OCI-LY7 (cell line): ENCODE measurements at regions not wholly inside any gene's neighbourhood (a gene's known extent, or its start where the extent isn't known, plus 50 kb on each side); places are given as distances from the start of the nearest gene placed in this dataset.
A peak's percentile ranks its signal among the peaks of the same experiment; 100 is the strongest.
"Not testable (repeated sequence)": the region's sequence is repeated elsewhere in the genome, so short reads cannot be mapped to it uniquely, and the experiment has no call there.

Experiments used
- BruUV-seq: library from RNA; stranded (reverse); fragments of 400-500 nt; replicated peaks from 2 replicates; lab custom pipeline; 2021; lab: Mats Ljungman, UMichigan
- CTCF ChIA-PET: fragments of 300-600 bp; sonication (Branson Sonifier 250); formaldehyde crosslinking; loops from one replicate; lab custom pipeline; 2022; ENCODE audit warnings: antibody characterized with exemption; ENCODE audit not compliant: unreplicated experiment; lab: Charles Lee
- POLR2A ChIA-PET: fragments of 300-600 bp; sonication (Branson Sonifier 250); formaldehyde crosslinking; loops from one replicate; lab custom pipeline; 2022; ENCODE audit warnings: antibody characterized with exemption; lab: Charles Lee
- DNase-seq: peaks from one replicate; pipeline ENCODE4 v3.0.0-alpha.2; 2015; ENCODE audit warnings: low spot score
- H2AFZ ChIP-seq: fragments of 200-600 bp; sonication (generic), shearing (Covaris generic); 2 replicates; pipeline ENCODE4 v1.6.1; 2014; ENCODE audit warnings: mild to moderate bottlenecking, antibody characterized with exemption, low read length, moderate library complexity
- H3K27ac ChIP-seq: fragments of 200-600 bp; sonication (generic); 2 replicates; pipeline ENCODE4 v1.5.1; 2014; ENCODE audit warnings: mixed run types, low read depth, mild to moderate bottlenecking, moderate library complexity, low read length, inconsistent platforms; ENCODE audit not compliant: poor library complexity, severe bottlenecking
- H3K36me3 ChIP-seq: fragments of 200-600 bp; sonication (generic); 2 replicates; pipeline ENCODE4 v1.6.1; 2014; ENCODE audit warnings: mild to moderate bottlenecking, antibody characterized with exemption, low read length, moderate library complexity, mixed read lengths; ENCODE audit not compliant: insufficient read depth
- H3K4me1 ChIP-seq: fragments of 200-600 bp; sonication (generic); 2 replicates; pipeline ENCODE4 v1.5.1; 2014; ENCODE audit warnings: mild to moderate bottlenecking, low read length; ENCODE audit not compliant: insufficient read depth, poor library complexity, severe bottlenecking
- H3K4me2 ChIP-seq: fragments of 200-600 bp; sonication (generic); 2 replicates; pipeline ENCODE4 v1.6.1; 2014; ENCODE audit warnings: mild to moderate bottlenecking, low read length
- H3K4me3 ChIP-seq: fragments of 200-600 bp; sonication (generic); 2 replicates; pipeline ENCODE4 v1.5.1; 2014; ENCODE audit warnings: mild to moderate bottlenecking, low read depth, low read length; ENCODE audit not compliant: poor library complexity, severe bottlenecking
- H3K79me2 ChIP-seq: fragments of 200-600 bp; sonication (generic); 2 replicates; pipeline ENCODE4 v1.6.1; 2016; ENCODE audit warnings: low read depth, mild to moderate bottlenecking, low read length, moderate library complexity, mixed read lengths; ENCODE audit not compliant: insufficient read depth
- H3K9me2 ChIP-seq: fragments of 200-600 bp; sonication (generic); 2 replicates; pipeline ENCODE4 v1.6.1; 2016; ENCODE audit warnings: mild to moderate bottlenecking, low read length, mixed read lengths; ENCODE audit not compliant: insufficient read depth
- H3K9me3 ChIP-seq: fragments of 200-600 bp; sonication (generic); 2 replicates; pipeline ENCODE4 v1.6.1; 2014; ENCODE audit warnings: mild to moderate bottlenecking, mixed run types, low read length, mixed read lengths
- H4K20me1 ChIP-seq: fragments of 200-600 bp; sonication (generic); 2 replicates; pipeline ENCODE4 v1.6.1; 2014; ENCODE audit warnings: mild to moderate bottlenecking, antibody characterized with exemption, low read length, moderate library complexity, mixed read lengths; ENCODE audit not compliant: insufficient read depth
- EZH2phosphoT487 ChIP-seq: fragments of 200-600 bp; sonication (generic); IDR thresholded peaks from 2 replicates; pipeline ENCODE4 v1.6.1; 2018; ENCODE audit warnings: low read depth, borderline replicate concordance, mild to moderate bottlenecking, mixed run types, antibody characterized with exemption, low read length, moderate library complexity, mixed read lengths
- intact Hi-C: fragments of 100-400 bp; cut with micrococcal nuclease; formaldehyde crosslinking; loops from one replicate; pipeline ENCODE4 v1.10.0; 2022; ENCODE audit not compliant: unreplicated experiment
- TF ChIP-seq, protein P1 (sequence below): fragments of 200-600 bp; sonication (generic); conservative IDR thresholded peaks from 2 replicates; pipeline ENCODE4 v1.5.1; 2014; ENCODE audit warnings: mild to moderate bottlenecking, antibody characterized with exemption, low read length, moderate library complexity, mixed read lengths

DNA sequence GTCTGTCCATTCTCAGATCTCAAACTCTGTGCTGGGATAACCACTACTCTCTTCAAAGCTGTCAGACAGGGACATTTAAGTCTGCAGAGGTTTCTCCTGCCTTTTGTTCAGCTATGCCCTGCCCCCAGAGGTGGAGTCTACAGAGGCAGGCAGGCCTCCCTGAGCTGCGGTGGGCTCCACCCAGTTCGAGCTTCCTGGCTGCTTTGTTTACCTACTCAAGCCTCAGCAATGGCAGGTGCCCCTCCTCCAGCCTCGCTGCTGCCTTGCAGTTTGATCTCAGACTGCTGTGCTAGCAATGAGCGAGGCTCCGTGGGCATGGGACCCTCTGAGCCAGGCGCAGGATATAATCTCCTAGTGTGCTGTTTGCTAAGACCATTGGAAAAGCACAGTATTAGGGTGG lies 53.1 kb upstream of the HUNK start:
- H3K9me2 ChIP-seq, H3K79me2 ChIP-seq, H3K27ac ChIP-seq, H4K20me1 ChIP-seq, DNase-seq, H3K4me3 ChIP-seq, H2AFZ ChIP-seq, H3K9me3 ChIP-seq, intact Hi-C loops, BruUV-seq, H3K36me3 ChIP-seq, H3K4me1 ChIP-seq, CTCF ChIA-PET, H3K4me2 ChIP-seq: not testable (repeated sequence)
- POLR2A ChIA-PET, result interaction anchor here (0.6 kb wide), 1 partner anchor 261 kb away, joined by 4 read pairs; no protein-coding TSS in a partner anchor

DNA sequence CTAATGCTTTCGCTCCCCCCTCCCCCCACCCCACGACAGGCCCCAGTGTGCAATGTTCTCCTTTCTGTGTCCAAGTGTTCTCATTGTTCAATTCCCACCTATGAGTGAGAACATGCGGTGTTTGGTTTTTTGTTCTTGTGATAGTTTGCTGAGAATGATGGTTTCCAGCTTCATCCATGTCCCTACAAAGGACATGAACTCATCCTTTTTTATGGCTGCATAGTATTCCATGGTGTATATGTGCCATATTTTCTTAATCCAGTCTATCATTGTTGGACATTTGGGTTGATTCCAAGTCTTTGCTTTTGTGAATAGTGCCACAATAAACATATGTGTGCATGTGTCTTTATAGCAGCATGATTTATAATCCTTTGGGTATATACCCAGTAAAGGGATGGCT lies 58.5 kb upstream of the HUNK start:
- H2AFZ ChIP-seq, H3K9me2 ChIP-seq, H3K9me3 ChIP-seq, POLR2A ChIA-PET, H3K4me2 ChIP-seq, H3K79me2 ChIP-seq, CTCF ChIA-PET, H3K36me3 ChIP-seq, intact Hi-C loops, H4K20me1 ChIP-seq, H3K4me3 ChIP-seq, DNase-seq, H3K27ac ChIP-seq, H3K4me1 ChIP-seq, BruUV-seq: not testable (repeated sequence)

DNA sequence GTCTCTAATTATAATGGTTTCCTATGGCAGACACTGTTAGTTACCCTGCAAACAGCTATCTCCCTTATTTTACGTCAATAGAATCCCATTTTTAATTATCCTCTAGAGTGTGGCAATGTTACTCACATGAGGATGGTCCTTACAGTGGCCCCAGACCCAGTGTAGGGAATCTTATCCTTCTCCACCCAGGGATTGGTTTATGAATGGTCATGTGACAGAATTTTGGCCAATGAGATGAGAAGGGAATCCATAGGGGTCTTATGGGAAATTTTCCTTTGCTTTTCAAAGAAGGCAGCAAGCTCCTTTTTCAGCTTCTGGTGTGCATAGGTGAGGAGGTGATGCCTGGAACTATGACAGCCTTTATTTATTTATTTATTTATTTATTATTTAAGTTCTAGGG lies 59.0 kb upstream of the HUNK start:
- no peaks in the 10 kb centered on the region for H3K4me1 ChIP-seq
- H3K4me2 ChIP-seq, result no peak overlapping the region
- H3K79me2 ChIP-seq, result no peaks in the 10 kb centered on the region
- H3K9me3 ChIP-seq, result no peaks in the 10 kb centered on the region
- intact Hi-C loops, result no loop called here
- no peak for DNase-seq
- no peaks in the 10 kb centered on the region for H4K20me1 ChIP-seq
- H3K4me3 ChIP-seq, result no peak overlapping the region
- H3K36me3 ChIP-seq, result no peaks in the 10 kb centered on the region
- no peak overlapping the region for H2AFZ ChIP-seq
- ChIA-PET POLR2A (interaction anchor here (1.3 kb wide), 1 partner anchor 13 kb away, joined by 3 read pairs; no protein-coding TSS in a partner anchor), CTCF (no interaction called here)
- no peak for TF ChIP-seq EZH2phosphoT487
- TF ChIP-seq, protein P1, sequence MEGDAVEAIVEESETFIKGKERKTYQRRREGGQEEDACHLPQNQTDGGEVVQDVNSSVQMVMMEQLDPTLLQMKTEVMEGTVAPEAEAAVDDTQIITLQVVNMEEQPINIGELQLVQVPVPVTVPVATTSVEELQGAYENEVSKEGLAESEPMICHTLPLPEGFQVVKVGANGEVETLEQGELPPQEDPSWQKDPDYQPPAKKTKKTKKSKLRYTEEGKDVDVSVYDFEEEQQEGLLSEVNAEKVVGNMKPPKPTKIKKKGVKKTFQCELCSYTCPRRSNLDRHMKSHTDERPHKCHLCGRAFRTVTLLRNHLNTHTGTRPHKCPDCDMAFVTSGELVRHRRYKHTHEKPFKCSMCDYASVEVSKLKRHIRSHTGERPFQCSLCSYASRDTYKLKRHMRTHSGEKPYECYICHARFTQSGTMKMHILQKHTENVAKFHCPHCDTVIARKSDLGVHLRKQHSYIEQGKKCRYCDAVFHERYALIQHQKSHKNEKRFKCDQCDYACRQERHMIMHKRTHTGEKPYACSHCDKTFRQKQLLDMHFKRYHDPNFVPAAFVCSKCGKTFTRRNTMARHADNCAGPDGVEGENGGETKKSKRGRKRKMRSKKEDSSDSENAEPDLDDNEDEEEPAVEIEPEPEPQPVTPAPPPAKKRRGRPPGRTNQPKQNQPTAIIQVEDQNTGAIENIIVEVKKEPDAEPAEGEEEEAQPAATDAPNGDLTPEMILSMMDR, result no peak
- no TSS peak for BruUV-seq
- H3K9me2 ChIP-seq, result no peaks in the 10 kb centered on the region
- H3K27ac ChIP-seq, result no peak overlapping the region

DNA sequence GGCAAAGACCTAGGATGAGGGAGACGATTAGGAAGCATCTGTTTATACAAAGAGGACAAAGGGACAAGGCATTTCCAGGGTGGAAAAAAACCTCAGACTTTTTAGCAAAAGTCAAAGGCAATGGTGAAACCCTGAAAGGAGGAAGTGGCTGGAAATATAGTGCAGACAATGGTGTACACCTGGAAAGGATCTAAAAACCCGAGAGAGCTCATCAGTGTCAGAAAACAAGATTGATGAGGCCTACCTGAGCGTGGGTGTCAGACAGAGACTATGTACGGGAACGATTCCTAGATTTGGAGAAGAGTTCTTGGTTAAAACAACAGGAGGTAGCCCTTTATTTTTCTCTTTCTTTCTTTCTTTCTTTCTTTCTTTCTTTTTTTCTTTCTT lies 68.8 kb upstream of the HUNK start:
- ChIA-PET CTCF (no interaction called here), POLR2A (interaction anchor here (1.0 kb wide), 1 partner anchor 13 kb away, joined by 3 read pairs; no protein-coding TSS in a partner anchor)
- intact Hi-C loops, result no loop called here
- no peak overlapping the region for H2AFZ ChIP-seq
- H3K79me2 ChIP-seq, result no peaks in the 10 kb centered on the region
- TF ChIP-seq, protein P1, result no peak
- no peak for TF ChIP-seq EZH2phosphoT487
- H4K20me1 ChIP-seq, result no peaks in the 10 kb centered on the region
- no peak overlapping the region for H3K4me3 ChIP-seq
- DNase-seq, result peak; percentile 45
- H3K9me2 ChIP-seq, result no peaks in the 10 kb centered on the region
- no peak overlapping the region for H3K4me2 ChIP-seq
- no peaks in the 10 kb centered on the region for H3K4me1 ChIP-seq
- H3K36me3 ChIP-seq, result no peaks in the 10 kb centered on the region
- H3K27ac ChIP-seq, result no peak overlapping the region
- no peaks in the 10 kb centered on the region for H3K9me3 ChIP-seq
- no TSS peak for BruUV-seq
